ENCODE measurements at regions not wholly inside any gene's neighbourhood (a gene's known extent, or its start where the extent isn't known, plus 50 kb on each side); places are given as distances from the start of the nearest gene placed in this dataset.

GRCh38 chr13:76783798-76784197 lies 102.4 kb downstream of the KCTD12 start:
- TF ChIP-seq POLR2A (IDR thresholded peaks at IDR 0.05; ENCODE audit: low read depth, low read length) (no peak), TAF1 (IDR thresholded peaks at IDR 0.05; ENCODE audit: borderline replicate concordance, low read depth, low read length) (no peak)
